GM12878 (cell line): ENCODE measurements at regions not wholly inside any gene's neighbourhood (a gene's known extent, or its start where the extent isn't known, plus 50 kb on each side); places are given as distances from the start of the nearest gene placed in this dataset. TPM values are rescaled to one million over a fixed set of nuclear protein-coding genes. Genes with fewer than 3 reads are reported as not detected.

Experiments used
- ATAC-seq: fragments of 200-7000 bp; cut with Tn5 transposase; 3 replicates; pipeline ENCODE4 v1.9.1; 2020; ENCODE audit warnings: mild to moderate bottlenecking, moderate library complexity
- BruUV-seq: library from RNA; stranded (reverse); fragments of 400-500 nt; replicated peaks from 2 replicates; lab custom pipeline; 2021; lab: Mats Ljungman, UMichigan
- CTCF ChIA-PET: fragments of 300-600 bp; sonication (Branson Sonifier 250); formaldehyde crosslinking; extraction: SDS; loops from one replicate; lab custom pipeline; 2021; ENCODE audit warnings: inconsistent platforms; lab: Yijun Ruan, JAX
- POLR2A ChIA-PET: fragments of 350-600 bp; formaldehyde crosslinking; extraction: SDS; loops from one replicate; lab custom pipeline; 2021; ENCODE audit warnings: inconsistent platforms; lab: Charles Lee
- RAD21 ChIA-PET: fragments of 300-600 bp; sonication (Branson Sonifier 250); formaldehyde crosslinking; loops from one replicate; lab custom pipeline; 2023; ENCODE audit warnings: antibody characterized with exemption; ENCODE audit not compliant: unreplicated experiment; lab: Charles Lee
- SMC1A ChIA-PET: fragments of 300-600 bp; sonication (Branson Sonifier 250); formaldehyde crosslinking; loops from one replicate; lab custom pipeline; 2023; ENCODE audit not compliant: unreplicated experiment, uncharacterized antibody; lab: Charles Lee
- DNase-seq: peaks from one replicate; pipeline ENCODE4 v3.0.0-alpha.2; 2011; ENCODE audit warnings: low read depth, low spot score
- FAIRE-seq: peaks from 3 replicates; lab custom pipeline; 2011; peaks lifted over from hg19 to GRCh38; lab: Jason Lieb, UNC
- H2AFZ ChIP-seq: 2 replicates; pipeline ENCODE4 v1.6.0; 2011; ENCODE audit warnings: low read depth, low read length, control low read depth; ENCODE audit not compliant: control insufficient read depth
- H3K27ac ChIP-seq: 2 replicates; pipeline ENCODE4 v1.5.1; 2011; ENCODE audit warnings: control low read depth; ENCODE audit not compliant: control insufficient read depth, insufficient read depth
- H3K27me3 ChIP-seq, 2 experiments: replicated peaks in 1 of 2; 2 replicates each; pipeline versions ENCODE4 v1.6.0 to v1.6.1; 2011; ENCODE audit warnings: low read length in 1 of 2; ENCODE audit not compliant: control insufficient read depth in 2 of 2, insufficient read depth in 2 of 2
- H3K36me3 ChIP-seq, 2 experiments: 2 replicates each; pipeline ENCODE4 v1.5.1; 2011; ENCODE audit warnings: low read length in 1 of 2; ENCODE audit not compliant: control insufficient read depth in 2 of 2, insufficient read depth in 2 of 2
- H3K4me1 ChIP-seq: 2 replicates; pipeline ENCODE4 v1.6.1; 2011; ENCODE audit warnings: mild to moderate bottlenecking, low read length, moderate library complexity, mixed read lengths; ENCODE audit not compliant: control insufficient read depth, insufficient read depth
- H3K4me2 ChIP-seq: 2 replicates; pipeline ENCODE4 v1.6.0; 2011; ENCODE audit warnings: control low read depth; ENCODE audit not compliant: control insufficient read depth, insufficient read depth
- H3K4me3 ChIP-seq: fragments of 200-600 bp; sonication (generic); 2 replicates; pipeline ENCODE4 v1.5.1; 2016
- H3K79me2 ChIP-seq: 2 replicates; pipeline ENCODE4 v1.6.0; 2011; ENCODE audit warnings: low read length; ENCODE audit not compliant: control insufficient read depth, insufficient read depth
- H3K9ac ChIP-seq: 2 replicates; pipeline ENCODE4 v1.8.0; 2011; ENCODE audit warnings: low read length, control low read depth, mixed read lengths; ENCODE audit not compliant: control insufficient read depth, insufficient read depth
- H3K9me3 ChIP-seq: replicated peaks from 3 replicates; pipeline ENCODE4 v1.5.1; 2011; ENCODE audit warnings: mild to moderate bottlenecking, low read length; ENCODE audit not compliant: control insufficient read depth, insufficient read depth
- H4K20me1 ChIP-seq: 2 replicates; pipeline ENCODE4 v1.6.0; 2011; ENCODE audit not compliant: control insufficient read depth, insufficient read depth
- CHD4 ChIP-seq: fragments of 200-600 bp; sonication (generic); IDR thresholded peaks from 2 replicates; pipeline ENCODE4 v1.6.1; 2016; ENCODE audit warnings: mild to moderate bottlenecking
- LARP7 ChIP-seq: fragments of 450-650 bp; IDR thresholded peaks from 2 replicates; pipeline ENCODE4 v1.6.1; 2017; ENCODE audit warnings: mild to moderate bottlenecking
- PAX5 ChIP-seq: IDR thresholded peaks from 2 replicates; pipeline ENCODE4 v1.6.1; 2011; ENCODE audit warnings: low read depth, low read length, borderline replicate concordance
- ZNF24 ChIP-seq: fragments of 450-650 bp; IDR thresholded peaks from 2 replicates; pipeline ENCODE4 v1.6.1; 2017; ENCODE audit warnings: antibody characterized with exemption, mild to moderate bottlenecking
- WGBS: methylation state at CpG from one replicate; pipeline ENCODE4 v1.1.6; 2016; ENCODE audit warnings: low lambda C conversion rate; ENCODE audit not compliant: insufficient replicate concordance, insufficient coverage; ENCODE audit errors: missing lambda C conversion rate; 5-methylcytosine and 5-hydroxymethylcytosine counted together
- in situ Hi-C: fragments of 300-500 bp; cut with MboI; formaldehyde crosslinking; loops from 9 replicates; pipeline ENCODE4 v1.14.3; 2018; ENCODE audit warnings: mixed read lengths
- intact Hi-C: fragments of 100-400 bp; cut with micrococcal nuclease; formaldehyde crosslinking; loops from one replicate; pipeline ENCODE4 v1.14.2; 2022; ENCODE audit not compliant: unreplicated experiment
- small RNA-seq: library from RNA; depleted of rRNA; stranded (forward); fragments of <200 nt; gene quantifications from one replicate; pipeline ENCODE3, GENCODE V24; 2014

DNA sequence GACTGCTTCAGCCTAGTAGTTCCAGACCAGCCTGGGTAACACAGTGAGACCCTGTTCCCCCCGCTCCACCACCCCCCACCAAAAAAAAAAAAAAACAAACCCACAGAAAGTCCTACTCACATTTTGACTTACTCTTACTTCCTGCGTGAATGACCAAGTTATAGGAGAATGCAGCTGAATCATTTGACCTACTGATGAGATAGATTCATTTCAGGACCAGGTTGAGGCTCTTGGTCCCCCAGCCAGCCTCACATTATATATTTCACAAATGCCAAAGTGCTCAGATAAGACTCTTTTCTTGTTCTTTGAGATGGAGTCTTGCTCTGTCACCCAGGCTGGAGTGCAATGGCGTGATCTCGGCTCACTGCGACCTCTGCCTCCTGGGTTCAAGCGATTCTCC lies 70.2 kb downstream of the KLF5 start:
- FAIRE-seq (no peak), DNase-seq (no peak), ATAC-seq (no peak)
- H4K20me1 ChIP-seq, result no peaks in the 10 kb centered on the region
- H3K4me2 ChIP-seq, result no peak overlapping the region
- H3K79me2 ChIP-seq, result no peaks in the 10 kb centered on the region
- TF ChIP-seq PAX5, result no peak
- no peak for TF ChIP-seq ZNF24
- TF ChIP-seq CHD4, result no peak
- no peak for TF ChIP-seq LARP7
- in situ Hi-C loops (no loop called here), intact Hi-C loops (no loop called here)
- no peak overlapping the region for H3K9ac ChIP-seq
- no TSS peak for BruUV-seq
- ChIA-PET RAD21 (no interaction called here), POLR2A (no interaction called here), SMC1A (interaction anchor here (0.7 kb wide), 1 partner anchor 216 kb away, joined by 3 read pairs; no protein-coding TSS in a partner anchor), CTCF (no interaction called here)
- H3K4me3 ChIP-seq, result no peak overlapping the region
- no peak overlapping the region for H3K27ac ChIP-seq
- H3K36me3 ChIP-seq, result no peaks in the 10 kb centered on the region
- WGBS, result 64% methylated on average over 5 of the region's 6 CpGs
- H3K4me1 ChIP-seq, result no peaks in the 10 kb centered on the region
- H2AFZ ChIP-seq, result no peak overlapping the region
- H3K27me3 ChIP-seq, result no peaks in the 10 kb centered on the region
- no peaks in the 10 kb centered on the region for H3K9me3 ChIP-seq

Small RNA genes in the stretch of these regions (small RNA-seq; reads per million reads assigned to genes)
- not detected for gene AL162376.1
- gene RNU4-10P, result not detected
- not detected for gene RNY1P8
